ENCODE measurements at regions not wholly inside any gene's neighbourhood (a gene's known extent, or its start where the extent isn't known, plus 50 kb on each side); places are given as distances from the start of the nearest gene placed in this dataset.

DNA sequence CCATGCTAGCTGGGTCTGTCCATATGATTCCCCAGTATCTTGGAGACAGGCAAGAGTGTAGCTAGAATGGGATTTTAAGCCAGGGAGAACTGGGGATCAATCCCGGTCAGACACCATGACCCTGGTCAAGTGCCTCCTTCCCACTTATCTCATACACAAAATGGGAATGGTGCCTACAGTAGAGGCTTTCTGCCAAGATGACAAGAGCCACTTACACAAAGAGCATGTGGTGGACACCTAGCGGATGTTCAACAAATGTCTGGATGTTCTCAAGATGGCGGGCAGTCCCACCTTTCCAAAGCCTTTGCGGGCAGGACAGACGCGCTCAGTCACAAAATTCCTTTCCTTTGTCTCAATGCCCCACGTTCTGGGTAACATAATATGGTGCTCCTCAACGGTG is 57.3 kb downstream of the MAF start:
- Histone ChIP-seq H2BK15ac (ENCODE audit: low read length) (no peak overlapping the region), H3K36me3 (ENCODE audit: control insufficient read depth in 2 of 4, insufficient read depth in 4 of 4, low read length in 3 of 4) (no peaks in the 10 kb centered on the region), H3K79me2 (ENCODE audit: control insufficient read depth in 1 of 2, insufficient read depth in 2 of 2, low read length in 2 of 2) (no peaks in the 10 kb centered on the region), H2BK12ac (ENCODE audit: low read depth, low read length) (no peak overlapping the region), H4K5ac (ENCODE audit: insufficient read length, low read depth, low read length) (no peak overlapping the region), H3K4me3 (ENCODE audit: extremely low read depth in 1 of 4, insufficient read depth in 2 of 4, low read depth in 3 of 4, low read length in 4 of 4) (no peak overlapping the region), H4K20me1 (replicated peaks in 1 of 2; ENCODE audit: control insufficient read depth in 1 of 2, insufficient read depth in 2 of 2, low read length in 2 of 2) (no peaks in the 10 kb centered on the region), H2BK5ac (ENCODE audit: low read depth, low read length) (no peak overlapping the region), H3K4me2 (ENCODE audit: insufficient read depth in 1 of 2, low read depth in 2 of 2, low read length in 2 of 2) (no peak overlapping the region), H2AFZ (ENCODE audit: low read length) (no peak overlapping the region), H3K4me1 (replicated peaks in 1 of 4; ENCODE audit: control insufficient read depth in 3 of 4, insufficient read depth in 4 of 4, low read length in 3 of 4) (no peaks in the 10 kb centered on the region), H3K56ac (replicated peaks; ENCODE audit: insufficient read length, low read depth, low read length) (no peak overlapping the region), H3K18ac (ENCODE audit: extremely low read depth, low read length) (no peak overlapping the region), H3K23ac (ENCODE audit: insufficient read length) (no peak overlapping the region), H3K9ac (replicated peaks in 1 of 4; ENCODE audit: extremely low read depth in 1 of 4, low read depth in 3 of 4, low read length in 3 of 4) (no peak overlapping the region), H2BK120ac (replicated peaks; ENCODE audit: low read depth, low read length) (no peak overlapping the region), H4K91ac (replicated peaks; ENCODE audit: insufficient read length, low read length) (no peak overlapping the region), H3K9me3 (ENCODE audit: insufficient read depth in 2 of 2, low read depth in 1 of 2, low read length in 1 of 2) (no peaks in the 10 kb centered on the region), H3K23me2 (ENCODE audit: low read depth, low read length) (no peaks in the 10 kb centered on the region), H3K79me1 (ENCODE audit: low read depth, low read length) (no peaks in the 10 kb centered on the region), H2AK5ac (ENCODE audit: low read depth, low read length) (no peak overlapping the region), H3K4ac (replicated peaks; ENCODE audit: insufficient read length, low read depth, low read length) (no peak overlapping the region), H3K27me3 (replicated peaks in 1 of 4; ENCODE audit: control insufficient read depth in 3 of 4, extremely low read depth in 1 of 4, insufficient read depth in 3 of 4, low read length in 3 of 4) (no peaks in the 10 kb centered on the region), H3K27ac (ENCODE audit: low read depth, low read length) (no peak overlapping the region), H3K14ac (ENCODE audit: insufficient read length) (no peak overlapping the region), H4K8ac (ENCODE audit: extremely low read depth, insufficient read depth, low read length) (no peak overlapping the region), H2BK20ac (ENCODE audit: low read length) (no peak overlapping the region)
- TF ChIP-seq TEAD4 (IDR thresholded peaks at IDR 0.05; ENCODE audit: low read depth, low read length) (no peak), JUND (IDR thresholded peaks at IDR 0.05; ENCODE audit: low read length) (no peak), KDM4A (IDR thresholded peaks at IDR 0.05; ENCODE audit: low read depth, low read length, severe bottlenecking) (no peak)
- CTCF ChIA-PET (ENCODE audit: partially characterized antibody), result no interaction called here
- no peak for FAIRE-seq
- POLR2A ChIA-PET (ENCODE audit: partially characterized antibody), result no interaction called here
- WGBS, 2 experiments (ENCODE audit: extremely low coverage in 1 of 2, insufficient coverage in 1 of 2, insufficient read length in 1 of 2, insufficient replicate concordance in 2 of 2, low coverage in 1 of 2, low lambda C conversion rate in 2 of 2, missing lambda C conversion rate in 1 of 2), result 97% methylated on average over 8 of the region's 8 CpGs; no CpG with 5 or more reads in 1 of the 2 experiments
- DNase-seq (ENCODE audit: low read depth in 1 of 2, low spot score in 2 of 2), result no peak

Measured in H1 (cell line).